Coronary artery (tissue), 2 donors: ENCODE measurements at regions not wholly inside any gene's neighbourhood (a gene's known extent, or its start where the extent isn't known, plus 50 kb on each side); places are given as distances from the start of the nearest gene placed in this dataset.
A peak's percentile ranks its signal among the peaks of the same experiment; 100 is the strongest.

Experiments used
- DNase-seq: peaks from one replicate; pipeline ENCODE4 v3.0.0-alpha.2; 2017; ENCODE audit warnings: low spot score
- H3K27ac ChIP-seq, 2 donors: fragments of 200-600 bp; sonication (generic); one replicate each; pipeline ENCODE4 v1.5.1; 2016 to 2019
- H3K4me3 ChIP-seq: fragments of 200-600 bp; sonication (generic); 2 replicates; pipeline ENCODE4 v1.5.1; 2016; ENCODE audit warnings: mild to moderate bottlenecking, moderate library complexity
- CTCF ChIP-seq: fragments of 200-600 bp; sonication (generic); IDR thresholded peaks from one replicate; pipeline ENCODE4 v1.5.1; 2019; ENCODE audit warnings: antibody characterized with exemption

- Histone ChIP-seq H3K27ac (no peak overlapping the region), H3K4me3 (no peak overlapping the region)
- no peak for DNase-seq
- TF ChIP-seq CTCF, result no peak
Measured at GRCh38 chr22:27089264-27089663, 431.9 kb downstream of the MIAT start.

GRCh38 chr22:27090611-27091011, 433.2 kb downstream of the MIAT start:
- Histone ChIP-seq H3K27ac (no peak overlapping the region), H3K4me3 (no peak overlapping the region)
- DNase-seq, result no peak
- no peak for TF ChIP-seq CTCF

GRCh38 chr22:27093422-27093821, 436.0 kb downstream of the MIAT start:
- Histone ChIP-seq H3K27ac (no peak overlapping the region), H3K4me3 (no peak overlapping the region)
- TF ChIP-seq CTCF, result no peak
- no peak for DNase-seq

- Histone ChIP-seq H3K4me3 (no peak overlapping the region), H3K27ac (peak overlapping the region in 1 of 2 donors; percentile 55)
- no peak for DNase-seq
- TF ChIP-seq CTCF, result no peak
Measured at GRCh38 chr22:27094633-27095308, 437.4 kb downstream of the MIAT start.

- DNase-seq, result no peak
- Histone ChIP-seq H3K27ac (peak overlapping the region in 1 of 2 donors; percentile 15), H3K4me3 (no peak overlapping the region)
- no peak for TF ChIP-seq CTCF
Measured at GRCh38 chr22:27097506-27097905, 440.1 kb downstream of the MIAT start.

- no peak for DNase-seq
- no peak for TF ChIP-seq CTCF
- Histone ChIP-seq H3K4me3 (no peak overlapping the region), H3K27ac (peak overlapping the region in 1 of 2 donors; percentile 15)
Measured at GRCh38 chr22:27097933-27098332, 440.5 kb downstream of the MIAT start.

- no peak for TF ChIP-seq CTCF
- DNase-seq, result no peak
- Histone ChIP-seq H3K27ac (peak overlapping the region in 1 of 2 donors; percentile 23), H3K4me3 (peak overlapping the region; percentile 49)
Measured at GRCh38 chr22:27099946-27100722, 442.7 kb downstream of the MIAT start.
